IMR-90 (cell line): ENCODE measurements at regions not wholly inside any gene's neighbourhood (a gene's known extent, or its start where the extent isn't known, plus 50 kb on each side); places are given as distances from the start of the nearest gene placed in this dataset.

Experiments used
- ATAC-seq: fragments of 200-7000 bp; cut with Tn5 transposase; 2 replicates; pipeline ENCODE4 v1.9.1; 2020; ENCODE audit warnings: low read depth, mild to moderate bottlenecking, moderate library complexity
- BruUV-seq: library from RNA; stranded (reverse); fragments of 400-500 nt; replicated peaks from 2 replicates; lab custom pipeline; 2021; lab: Mats Ljungman, UMichigan
- CTCF ChIA-PET: fragments of 300-600 bp; formaldehyde crosslinking; extraction: SDS; loops from one replicate; lab custom pipeline; 2021; ENCODE audit warnings: antibody characterized with exemption; lab: Yijun Ruan, JAX
- POLR2A ChIA-PET: fragments of 300-600 bp; sonication (Branson Sonifier 250); formaldehyde crosslinking; loops from one replicate; lab custom pipeline; 2022; ENCODE audit warnings: antibody characterized with exemption; ENCODE audit not compliant: unreplicated experiment; lab: Charles Lee
- DNase-seq: peaks from one replicate; pipeline ENCODE4 v3.0.0; 2013
- H2AFZ ChIP-seq: replicated peaks from 2 replicates; pipeline ENCODE3; 2013; ENCODE audit warnings: low read length, mild to moderate bottlenecking; ENCODE audit not compliant: poor library complexity
- H2AK5ac ChIP-seq: 2 replicates; pipeline ENCODE4 v1.6.1; 2013; ENCODE audit warnings: low read depth, low read length, inconsistent platforms
- H2AK9ac ChIP-seq: replicated peaks from 2 replicates; pipeline ENCODE3; 2013; ENCODE audit warnings: mild to moderate bottlenecking, low read depth, low read length, moderate library complexity; ENCODE audit not compliant: poor library complexity
- H2BK120ac ChIP-seq: 2 replicates; pipeline ENCODE4 v1.6.1; 2013; ENCODE audit warnings: low read depth, low read length, inconsistent platforms
- H2BK15ac ChIP-seq: 3 replicates; pipeline ENCODE4 v1.6.1; 2013; ENCODE audit warnings: low read depth, low read length, inconsistent platforms
- H2BK20ac ChIP-seq: 2 replicates; pipeline ENCODE4 v1.6.1; 2013; ENCODE audit warnings: low read depth, mild to moderate bottlenecking, inconsistent platforms, low read length, moderate library complexity
- H2BK5ac ChIP-seq: 2 replicates; pipeline ENCODE4 v1.6.1; 2013; ENCODE audit warnings: mild to moderate bottlenecking, low read depth, low read length, inconsistent platforms; ENCODE audit not compliant: poor library complexity, severe bottlenecking
- H3K14ac ChIP-seq: replicated peaks from 2 replicates; pipeline ENCODE4 v1.6.1; 2013; ENCODE audit warnings: low read depth, low read length, inconsistent platforms
- H3K18ac ChIP-seq: 2 replicates; pipeline ENCODE4 v1.6.1; 2013; ENCODE audit warnings: low read depth, low read length, control low read depth
- H3K23ac ChIP-seq: 2 replicates; pipeline ENCODE4 v1.6.1; 2013; ENCODE audit warnings: low read depth, low read length, inconsistent platforms
- H3K27ac ChIP-seq: 2 replicates; pipeline ENCODE4 v1.5.1; 2013; ENCODE audit warnings: mild to moderate bottlenecking, control low read depth, low read length; ENCODE audit not compliant: insufficient read depth
- H3K27me3 ChIP-seq: 2 replicates; pipeline ENCODE4 v1.6.1; 2013; ENCODE audit warnings: low read length; ENCODE audit not compliant: control insufficient read depth, insufficient read depth
- H3K36me3 ChIP-seq: 2 replicates; pipeline ENCODE4 v1.6.1; 2013; ENCODE audit warnings: low read length, mixed read lengths; ENCODE audit not compliant: control insufficient read depth, insufficient read depth
- H3K4ac ChIP-seq: 2 replicates; pipeline ENCODE4 v1.6.1; 2013; ENCODE audit warnings: low read depth, low read length, inconsistent platforms
- H3K4me1 ChIP-seq: 2 replicates; pipeline ENCODE4 v1.6.1; 2013; ENCODE audit warnings: low read length, mixed read lengths; ENCODE audit not compliant: control insufficient read depth, insufficient read depth
- H3K4me2 ChIP-seq: 2 replicates; pipeline ENCODE4 v1.6.1; 2013; ENCODE audit warnings: low read depth, mild to moderate bottlenecking, control low read depth, low read length, moderate library complexity
- H3K4me3 ChIP-seq: 2 replicates; pipeline ENCODE4 v1.5.1; 2013; ENCODE audit warnings: low read depth, mild to moderate bottlenecking, control low read depth, low read length, moderate library complexity; ENCODE audit not compliant: insufficient read depth
- H3K56ac ChIP-seq: 2 replicates; pipeline ENCODE4 v1.6.1; 2013; ENCODE audit warnings: low read length, inconsistent platforms; ENCODE audit not compliant: insufficient read depth; ENCODE audit errors: extremely low read depth
- H3K79me1 ChIP-seq, 2 experiments: 2 replicates each; pipeline ENCODE4 v1.6.1; 2013; ENCODE audit warnings: low read length in 2 of 2, inconsistent platforms in 1 of 2, low read depth in 1 of 2
- H3K9ac ChIP-seq: 2 replicates; pipeline ENCODE4 v1.6.1; 2013; ENCODE audit warnings: low read depth, low read length, control low read depth
- H3K9me1 ChIP-seq: 2 replicates; pipeline ENCODE4 v1.6.1; 2013; ENCODE audit warnings: low read length, inconsistent platforms; ENCODE audit not compliant: insufficient read depth
- H3K9me3 ChIP-seq: 2 replicates; pipeline ENCODE4 v1.6.1; 2013; ENCODE audit warnings: low read length; ENCODE audit not compliant: control insufficient read depth, insufficient read depth
- H4K20me1 ChIP-seq: 2 replicates; pipeline ENCODE4 v1.6.1; 2013; ENCODE audit warnings: low read length, inconsistent platforms; ENCODE audit not compliant: insufficient read depth
- H4K5ac ChIP-seq: 2 replicates; pipeline ENCODE4 v1.6.1; 2013; ENCODE audit warnings: mild to moderate bottlenecking, low read depth, low read length, control low read depth
- H4K8ac ChIP-seq, 2 experiments: 2 replicates each; pipeline ENCODE4 v1.6.1; 2013; ENCODE audit warnings: low read depth in 2 of 2, low read length in 2 of 2, control low read depth in 1 of 2, inconsistent platforms in 1 of 2
- H4K91ac ChIP-seq: 2 replicates; pipeline ENCODE4 v1.6.1; 2013; ENCODE audit warnings: low read depth, low read length, inconsistent platforms; ENCODE audit not compliant: insufficient read depth
- MAZ ChIP-seq: IDR thresholded peaks from 2 replicates; pipeline ENCODE4 v1.6.1; 2012; ENCODE audit warnings: low read depth, mild to moderate bottlenecking, low read length, improper control_type of control experiment, moderate library complexity, borderline replicate concordance
- WGBS, 2 experiments: methylation state at CpG; one replicate each; pipeline versions ENCODE4 v1.1.5 to v1.1.7; 2013; ENCODE audit warnings: missing lambda C conversion rate in 2 of 2; ENCODE audit not compliant: insufficient read length in 1 of 2; ENCODE audit errors: extremely low coverage in 2 of 2; 5-methylcytosine and 5-hydroxymethylcytosine counted together
- dilution Hi-C: fragments of 300-500 bp; cut with HindIII; formaldehyde crosslinking; loops from one replicate; pipeline ENCODE4 v1.14.3; 2018; ENCODE audit warnings: low sequenced_read_pairs; ENCODE audit not compliant: unreplicated experiment
- in situ Hi-C: fragments of 300-500 bp; cut with MboI; formaldehyde crosslinking; loops from 3 replicates; pipeline ENCODE4 v1.14.3; 2019; ENCODE audit warnings: low sequenced_read_pairs, inconsistent platforms, mixed read lengths
- intact Hi-C: fragments of 100-400 bp; cut with micrococcal nuclease; formaldehyde crosslinking; loops from 2 replicates; pipeline ENCODE4 v1.10.0; 2022

GRCh38 chr5:152052470-152052869 lies 127.8 kb upstream of the GLRA1 start:
- H2AK5ac ChIP-seq, result no peak overlapping the region
- no peaks in the 10 kb centered on the region for H3K9me3 ChIP-seq
- CTCF ChIA-PET, result no interaction called here
- WGBS, 2 experiments, result 0% methylated on average over 1 of the region's 3 CpGs; no CpG with 5 or more reads in 1 of the 2 experiments
- no peak overlapping the region for H3K27ac ChIP-seq
- in situ Hi-C loops (no loop called here), intact Hi-C loops (no loop called here), dilution Hi-C loops (no loop called here)
- H4K5ac ChIP-seq, result no peak overlapping the region
- no TSS peak for BruUV-seq
- H2BK120ac ChIP-seq, result no peak overlapping the region
- no peak overlapping the region for H3K4me2 ChIP-seq
- ATAC-seq, result no peak
- no peaks in the 10 kb centered on the region for H3K9me1 ChIP-seq
- no peak overlapping the region for H2AFZ ChIP-seq
- H2BK20ac ChIP-seq, result no peak overlapping the region
- H3K27me3 ChIP-seq, result no peaks in the 10 kb centered on the region
- H3K36me3 ChIP-seq, result no peaks in the 10 kb centered on the region
- no peak overlapping the region for H3K23ac ChIP-seq
- no peak overlapping the region for H3K14ac ChIP-seq
- TF ChIP-seq MAZ, result no peak
- no peak overlapping the region for H3K4me3 ChIP-seq
- H4K91ac ChIP-seq, result no peak overlapping the region
- no peaks in the 10 kb centered on the region for H3K4me1 ChIP-seq
- no peak overlapping the region for H2BK5ac ChIP-seq
- no peak overlapping the region for H3K4ac ChIP-seq
- no peak overlapping the region for H2BK15ac ChIP-seq
- no peak overlapping the region for H4K8ac ChIP-seq
- no peak overlapping the region for H3K18ac ChIP-seq
- no peaks in the 10 kb centered on the region for H3K79me1 ChIP-seq
- no peak overlapping the region for H2AK9ac ChIP-seq
- H3K56ac ChIP-seq, result no peak overlapping the region
- POLR2A ChIA-PET, result no interaction called here
- no peaks in the 10 kb centered on the region for H4K20me1 ChIP-seq
- H3K9ac ChIP-seq, result no peak overlapping the region
- DNase-seq, result no peak
